ENCODE measurements at regions not wholly inside any gene's neighbourhood (a gene's known extent, or its start where the extent isn't known, plus 50 kb on each side); places are given as distances from the start of the nearest gene placed in this dataset.

GRCh38 chr4:187544461-187545053 lies 451.0 kb upstream of the ZFP42 start:
- Mint-ChIP-seq H3K4me1 (no peaks in the 10 kb centered on the region), H3K4me3 (no peak overlapping the region), H3K27me3 (no peaks in the 10 kb centered on the region), H3K36me3 (ENCODE audit: low read depth) (no peaks in the 10 kb centered on the region), H3K27ac (no peak overlapping the region), H3K9me3 (peaks cover 19% of the 10 kb centered on the region)
- ChIA-PET CTCF (no interaction called here), POLR2A (no interaction called here)
- no peak for TF ChIP-seq CTCF (IDR thresholded peaks at IDR 0.05)
- intact Hi-C loops (cut with micrococcal nuclease) = no loop called here
- DNase-seq = no peak
- ATAC-seq (ENCODE audit: low read depth) = no peak

- ChIA-PET CTCF (no interaction called here), POLR2A (no interaction called here)
- Mint-ChIP-seq H3K4me1 (no peaks in the 10 kb centered on the region), H3K36me3 (ENCODE audit: low read depth) (no peaks in the 10 kb centered on the region), H3K27ac (no peak overlapping the region), H3K27me3 (no peaks in the 10 kb centered on the region), H3K4me3 (no peak overlapping the region), H3K9me3 (peaks cover 11% of the 10 kb centered on the region)
- TF ChIP-seq CTCF (IDR thresholded peaks at IDR 0.05) = no peak
- DNase-seq (no peak), ATAC-seq (ENCODE audit: low read depth) (no peak)
- intact Hi-C loops (cut with micrococcal nuclease) = no loop called here
Observed at GRCh38 chr4:187547316-187547715, 448.3 kb upstream of the ZFP42 start.

- no peak for TF ChIP-seq CTCF (IDR thresholded peaks at IDR 0.05)
- ATAC-seq (ENCODE audit: low read depth) (no peak), DNase-seq (no peak)
- intact Hi-C loops (cut with micrococcal nuclease) = no loop called here
- Mint-ChIP-seq H3K36me3 (ENCODE audit: low read depth) (no peaks in the 10 kb centered on the region), H3K27me3 (no peaks in the 10 kb centered on the region), H3K4me3 (no peak overlapping the region), H3K9me3 (peaks cover 7% of the 10 kb centered on the region), H3K4me1 (no peaks in the 10 kb centered on the region), H3K27ac (no peak overlapping the region)
- CTCF ChIA-PET = no interaction called here
- POLR2A ChIA-PET = no interaction called here
Observed at GRCh38 chr4:187550256-187550950, 445.2 kb upstream of the ZFP42 start.

- DNase-seq = no peak
- intact Hi-C loops (cut with micrococcal nuclease) = no loop called here
- ChIA-PET CTCF (no interaction called here), POLR2A (no interaction called here)
- Mint-ChIP-seq H3K27me3 (no peaks in the 10 kb centered on the region), H3K4me3 (no peak overlapping the region), H3K36me3 (ENCODE audit: low read depth) (no peaks in the 10 kb centered on the region), H3K27ac (no peak overlapping the region), H3K4me1 (no peaks in the 10 kb centered on the region), H3K9me3 (peaks cover 6% of the 10 kb centered on the region)
- no peak for ATAC-seq (ENCODE audit: low read depth)
- no peak for TF ChIP-seq CTCF (IDR thresholded peaks at IDR 0.05)
Observed at GRCh38 chr4:187552781-187553180, 442.8 kb upstream of the ZFP42 start.

GRCh38 chr4:187555174-187555573 lies 440.4 kb upstream of the ZFP42 start:
- DNase-seq = no peak
- Mint-ChIP-seq H3K4me3 (no peak overlapping the region), H3K4me1 (no peaks in the 10 kb centered on the region), H3K36me3 (ENCODE audit: low read depth) (no peaks in the 10 kb centered on the region), H3K9me3 (peaks cover 9% of the 10 kb centered on the region), H3K27me3 (no peaks in the 10 kb centered on the region), H3K27ac (no peak overlapping the region)
- no peak for TF ChIP-seq CTCF (IDR thresholded peaks at IDR 0.05)
- CTCF ChIA-PET = no interaction called here
- POLR2A ChIA-PET = no interaction called here
- no peak for ATAC-seq (ENCODE audit: low read depth)
- intact Hi-C loops (cut with micrococcal nuclease) = no loop called here
